Hepatocyte (in vitro differentiated cells): ENCODE measurements at regions not wholly inside any gene's neighbourhood (a gene's known extent, or its start where the extent isn't known, plus 50 kb on each side); places are given as distances from the start of the nearest gene placed in this dataset.
"Not testable (repeated sequence)": the region's sequence is repeated elsewhere in the genome, so short reads cannot be mapped to it uniquely, and the experiment has no call there.

Source experiments
- CTCF ChIP-seq: fragments of 200-600 bp; sonication (generic); IDR thresholded peaks from 2 replicates; pipeline ENCODE4 v1.5.1; 2016; ENCODE audit warnings: antibody characterized with exemption, mild to moderate bottlenecking; ENCODE audit not compliant: poor library complexity
- EZH2 ChIP-seq: fragments of 200-600 bp; sonication (generic); IDR thresholded peaks from 2 replicates; pipeline ENCODE4 v1.6.1; 2016; ENCODE audit warnings: antibody characterized with exemption, mild to moderate bottlenecking, borderline replicate concordance

- TF ChIP-seq CTCF, EZH2: not testable (repeated sequence)
These were observed 576.2 kb upstream of the C9orf72 start for GRCh38 chr9:28149361-28150050.
